CD4-positive, CD25-positive, alpha-beta regulatory T cell (primary cell): ENCODE measurements at regions not wholly inside any gene's neighbourhood (a gene's known extent, or its start where the extent isn't known, plus 50 kb on each side); places are given as distances from the start of the nearest gene placed in this dataset.

Source experiments
- ATAC-seq, 2 donors: fragments of 150-1000 bp; cut with Tn5 transposase; one replicate each; pipeline ENCODE4 v1.10.0; 2021; ENCODE audit warnings: low read depth in 2 of 2, moderate number of reproducible peaks in 2 of 2, moderate library complexity in 1 of 2
- DNase-seq, 3 donors: peaks; one replicate each; pipeline versions ENCODE4 v3.0.0 to v3.0.0-alpha.2; 2012 to 2022; ENCODE audit warnings: mixed read lengths in 1 of 3
- H3K27ac ChIP-seq: one replicate; pipeline ENCODE4 v1.7.0; 2013; ENCODE audit warnings: mild to moderate bottlenecking, low read length; ENCODE audit not compliant: insufficient read depth, poor library complexity, severe bottlenecking
- H3K27me3 ChIP-seq: one replicate; pipeline ENCODE4 v1.7.0; 2013; ENCODE audit warnings: low read length; ENCODE audit not compliant: control insufficient read depth, insufficient read depth
- H3K36me3 ChIP-seq: one replicate; pipeline ENCODE4 v1.7.0; 2013; ENCODE audit warnings: mild to moderate bottlenecking, low read length, moderate library complexity; ENCODE audit not compliant: control insufficient read depth, insufficient read depth
- H3K4me1 ChIP-seq: 2 replicates; pipeline ENCODE4 v1.7.0; 2013; ENCODE audit warnings: mild to moderate bottlenecking, low read length; ENCODE audit not compliant: insufficient read depth, control insufficient read depth, poor library complexity, severe bottlenecking
- H3K4me3 ChIP-seq: one replicate; pipeline ENCODE4 v1.7.0; 2013; ENCODE audit warnings: low read depth, mild to moderate bottlenecking, low read length, moderate library complexity
- H3K9me3 ChIP-seq, 2 experiments: 1 replicate in 1 of 2; 2 replicates in 1 of 2; pipeline ENCODE4 v1.7.0; 2013; ENCODE audit warnings: low read length in 2 of 2, mild to moderate bottlenecking in 1 of 2, moderate library complexity in 1 of 2; ENCODE audit not compliant: control insufficient read depth in 2 of 2
- H3K27ac Mint-ChIP-seq, 3 donors: one replicate each; pipeline ENCODE4 v1.8.0; 2020 to 2022; ENCODE audit warnings: mild to moderate bottlenecking in 3 of 3, mixed read lengths in 3 of 3, moderate library complexity in 2 of 3
- H3K27me3 Mint-ChIP-seq: one replicate; pipeline ENCODE4 v1.8.0; 2022; ENCODE audit warnings: mild to moderate bottlenecking, mixed read lengths
- H3K36me3 Mint-ChIP-seq: one replicate; pipeline ENCODE4 v1.8.0; 2020; ENCODE audit warnings: mixed read lengths
- H3K4me1 Mint-ChIP-seq, 4 donors: one replicate each; pipeline ENCODE4 v1.8.0; 2020 to 2022; ENCODE audit warnings: mixed read lengths in 4 of 4, mild to moderate bottlenecking in 1 of 4
- H3K4me3 Mint-ChIP-seq, 4 donors: one replicate each; pipeline ENCODE4 v1.8.0; 2020 to 2022; ENCODE audit warnings: mild to moderate bottlenecking in 4 of 4, mixed read lengths in 4 of 4, moderate library complexity in 3 of 4
- H3K9me3 Mint-ChIP-seq, 7 donors: one replicate each; pipeline ENCODE4 v1.8.0; 2020 to 2022; ENCODE audit warnings: mixed read lengths in 7 of 7, mild to moderate bottlenecking in 3 of 7, moderate library complexity in 2 of 7

GRCh38 chr9:29875547-29875946 is 2302.3 kb upstream of the C9orf72 start:
- H3K4me3 ChIP-seq, result no peak overlapping the region
- no peak for ATAC-seq
- no peaks in the 10 kb centered on the region for H3K36me3 Mint-ChIP-seq
- H3K27ac ChIP-seq, result no peak overlapping the region
- no peaks in the 10 kb centered on the region for H3K36me3 ChIP-seq
- H3K27me3 Mint-ChIP-seq, result no peaks in the 10 kb centered on the region
- DNase-seq, result no peak
- H3K27ac Mint-ChIP-seq, result no peak overlapping the region
- H3K4me3 Mint-ChIP-seq, result no peak overlapping the region
- H3K9me3 ChIP-seq, result no peaks in the 10 kb centered on the region
- no peaks in the 10 kb centered on the region for H3K27me3 ChIP-seq
- peaks cover 0 to 3% (median 0%) of the 10 kb centered on the region in 7 donors for H3K9me3 Mint-ChIP-seq
- no peaks in the 10 kb centered on the region for H3K4me1 Mint-ChIP-seq
- no peaks in the 10 kb centered on the region for H3K4me1 ChIP-seq

GRCh38 chr9:29882767-29883166 is 2309.5 kb upstream of the C9orf72 start:
- ATAC-seq (no peak), DNase-seq (no peak)
- Mint-ChIP-seq H3K4me1 (no peaks in the 10 kb centered on the region), H3K4me3 (no peak overlapping the region), H3K9me3 (peaks cover 0 to 10% (median 4%) of the 10 kb centered on the region in 7 donors), H3K27ac (no peak overlapping the region), H3K27me3 (no peaks in the 10 kb centered on the region), H3K36me3 (no peaks in the 10 kb centered on the region)
- no peaks in the 10 kb centered on the region for H3K27me3 ChIP-seq
- no peak overlapping the region for H3K4me3 ChIP-seq
- H3K36me3 ChIP-seq, result no peaks in the 10 kb centered on the region
- no peak overlapping the region for H3K27ac ChIP-seq
- no peaks in the 10 kb centered on the region for H3K9me3 ChIP-seq
- no peaks in the 10 kb centered on the region for H3K4me1 ChIP-seq

DNA sequence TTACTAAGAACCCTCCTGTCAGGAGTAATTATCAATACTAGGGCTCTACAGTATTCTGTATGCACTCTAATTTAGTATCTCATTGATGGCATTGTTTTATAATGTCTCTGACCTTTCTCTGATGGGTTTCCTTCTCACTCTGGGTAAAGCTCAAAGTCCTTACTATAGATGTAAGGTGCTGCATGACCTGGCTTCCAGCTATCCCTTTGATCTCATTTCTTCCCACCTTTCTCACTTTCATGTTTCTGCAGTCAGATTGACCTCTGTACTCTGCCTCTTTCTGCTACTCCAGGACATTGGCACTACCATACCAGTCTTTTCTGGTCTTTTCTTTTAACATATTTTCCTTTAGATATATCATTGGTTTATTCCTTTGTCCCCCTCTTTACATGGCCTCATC is 2332.8 kb upstream of the C9orf72 start:
- H3K4me1 Mint-ChIP-seq, result no peaks in the 10 kb centered on the region
- Histone ChIP-seq H3K9me3 (peaks cover 0 to 2% of the 10 kb centered on the region in 2 experiments), H3K27me3 (no peaks in the 10 kb centered on the region), H3K4me3 (no peak overlapping the region), H3K36me3 (no peaks in the 10 kb centered on the region), H3K27ac (no peak overlapping the region), H3K4me1 (no peaks in the 10 kb centered on the region)
- no peaks in the 10 kb centered on the region for H3K36me3 Mint-ChIP-seq
- no peak overlapping the region for H3K4me3 Mint-ChIP-seq
- ATAC-seq (no peak), DNase-seq (no peak)
- no peaks in the 10 kb centered on the region for H3K27me3 Mint-ChIP-seq
- no peak overlapping the region for H3K27ac Mint-ChIP-seq
- H3K9me3 Mint-ChIP-seq, result peaks cover 0 to 21% (median 4%) of the 10 kb centered on the region in 7 donors

GRCh38 chr9:29928072-29928471 is 2354.8 kb upstream of the C9orf72 start:
- Histone ChIP-seq H3K36me3 (no peaks in the 10 kb centered on the region), H3K27me3 (no peaks in the 10 kb centered on the region), H3K4me1 (no peaks in the 10 kb centered on the region), H3K27ac (no peak overlapping the region), H3K9me3 (no peaks in the 10 kb centered on the region), H3K4me3 (no peak overlapping the region)
- no peak for ATAC-seq
- no peak for DNase-seq
- Mint-ChIP-seq H3K4me3 (no peak overlapping the region), H3K27me3 (no peaks in the 10 kb centered on the region), H3K27ac (no peak overlapping the region), H3K9me3 (peaks cover 0 to 3% (median 0%) of the 10 kb centered on the region in 7 donors), H3K36me3 (no peaks in the 10 kb centered on the region), H3K4me1 (no peaks in the 10 kb centered on the region)

GRCh38 chr9:29939559-29939958 is 2366.3 kb upstream of the C9orf72 start:
- no peak overlapping the region for H3K27ac ChIP-seq
- Mint-ChIP-seq H3K27me3 (no peaks in the 10 kb centered on the region), H3K4me3 (no peak overlapping the region)

DNA sequence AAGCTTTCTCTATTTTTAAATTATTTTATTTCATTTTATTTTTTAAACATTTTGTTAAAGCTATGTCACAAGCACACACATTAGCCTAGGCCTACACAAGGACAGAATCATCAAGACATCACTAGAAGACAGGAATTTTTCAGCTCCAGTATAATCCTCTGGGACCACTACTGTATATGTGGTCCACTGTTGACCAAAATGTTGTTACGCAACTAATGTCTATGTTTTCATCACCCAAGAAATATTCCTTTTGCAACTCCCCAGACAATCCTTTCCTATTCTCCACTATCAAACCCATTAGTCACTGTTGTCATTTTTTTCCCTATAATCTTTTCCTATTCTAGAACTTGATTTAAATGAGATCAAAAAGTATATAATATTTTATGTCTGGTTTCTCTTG is 2371.7 kb upstream of the C9orf72 start:
- H3K9me3 Mint-ChIP-seq, result peaks cover 0 to 10% (median 5%) of the 10 kb centered on the region in 7 donors
- no peaks in the 10 kb centered on the region for H3K27me3 Mint-ChIP-seq
- no peaks in the 10 kb centered on the region for H3K36me3 Mint-ChIP-seq
- Histone ChIP-seq H3K4me3 (no peak overlapping the region), H3K27me3 (no peaks in the 10 kb centered on the region), H3K9me3 (peaks cover 0 to 1% of the 10 kb centered on the region in 2 experiments), H3K4me1 (no peaks in the 10 kb centered on the region), H3K36me3 (no peaks in the 10 kb centered on the region), H3K27ac (no peak overlapping the region)
- ATAC-seq (no peak), DNase-seq (no peak)
- H3K27ac Mint-ChIP-seq, result no peak overlapping the region
- H3K4me1 Mint-ChIP-seq, result no peaks in the 10 kb centered on the region
- no peak overlapping the region for H3K4me3 Mint-ChIP-seq

More at GRCh38 chr9:29939559-29939958, 2366.3 kb upstream of the C9orf72 start:
- H3K9me3 ChIP-seq, result peaks cover 0 to 4% of the 10 kb centered on the region in 2 experiments
- no peaks in the 10 kb centered on the region for H3K4me1 Mint-ChIP-seq
- H3K27me3 ChIP-seq, result no peaks in the 10 kb centered on the region
- peaks cover 0 to 19% (median 7%) of the 10 kb centered on the region in 7 donors for H3K9me3 Mint-ChIP-seq
- H3K36me3 Mint-ChIP-seq, result no peaks in the 10 kb centered on the region
- H3K27ac Mint-ChIP-seq, result no peak overlapping the region
- no peaks in the 10 kb centered on the region for H3K4me1 ChIP-seq
- ATAC-seq, result no peak
- DNase-seq, result no peak
- no peaks in the 10 kb centered on the region for H3K36me3 ChIP-seq
- H3K4me3 ChIP-seq, result no peak overlapping the region

- no peak overlapping the region for H3K27ac Mint-ChIP-seq
- Histone ChIP-seq H3K4me3 (no peak overlapping the region), H3K27ac (no peak overlapping the region), H3K27me3 (no peaks in the 10 kb centered on the region), H3K4me1 (no peaks in the 10 kb centered on the region), H3K9me3 (no peaks in the 10 kb centered on the region), H3K36me3 (no peaks in the 10 kb centered on the region)
- no peaks in the 10 kb centered on the region for H3K27me3 Mint-ChIP-seq
- H3K36me3 Mint-ChIP-seq, result no peaks in the 10 kb centered on the region
- peaks cover 0 to 7% (median 1%) of the 10 kb centered on the region in 7 donors for H3K9me3 Mint-ChIP-seq
- H3K4me3 Mint-ChIP-seq, result no peak overlapping the region
- no peak for ATAC-seq
- no peaks in the 10 kb centered on the region for H3K4me1 Mint-ChIP-seq
- DNase-seq, result no peak
Measured at GRCh38 chr9:29958469-29958868, 2385.2 kb upstream of the C9orf72 start.

DNA sequence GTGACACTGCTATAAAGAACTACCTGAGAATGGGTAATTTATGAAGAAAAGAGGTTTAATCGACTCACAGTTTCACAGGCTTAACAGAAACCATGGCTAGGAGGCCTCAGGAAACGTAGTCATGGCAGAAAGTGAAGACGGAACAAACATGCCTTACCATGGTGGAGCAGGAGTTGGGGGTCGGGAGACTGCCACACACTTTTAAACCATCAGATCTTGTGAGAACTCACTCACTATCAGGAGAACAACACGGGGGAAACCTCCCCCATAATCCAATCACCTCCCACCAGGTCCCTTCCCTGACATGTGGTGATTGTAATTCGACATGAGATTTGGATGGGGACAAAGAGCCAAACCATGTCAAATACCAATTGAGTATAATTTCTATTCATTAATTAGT is 2392.6 kb upstream of the C9orf72 start:
- H3K4me1 Mint-ChIP-seq, result no peaks in the 10 kb centered on the region

More for the DNA sequence above, 2392.6 kb upstream of the C9orf72 start:
- Histone ChIP-seq H3K36me3 (no peaks in the 10 kb centered on the region), H3K4me3 (no peak overlapping the region), H3K27me3 (no peaks in the 10 kb centered on the region), H3K4me1 (no peaks in the 10 kb centered on the region), H3K9me3 (no peaks in the 10 kb centered on the region), H3K27ac (no peak overlapping the region)
- ATAC-seq (no peak), DNase-seq (no peak)
- Mint-ChIP-seq H3K27me3 (no peaks in the 10 kb centered on the region), H3K9me3 (peaks cover 0 to 10% (median 2%) of the 10 kb centered on the region in 7 donors), H3K4me3 (no peak overlapping the region), H3K27ac (no peak overlapping the region), H3K36me3 (no peaks in the 10 kb centered on the region)
